Uterus (tissue), 2 donors: ENCODE measurements at regions not wholly inside any gene's neighbourhood (a gene's known extent, or its start where the extent isn't known, plus 50 kb on each side); places are given as distances from the start of the nearest gene placed in this dataset.

Experiments used
- POLR2A ChIP-seq, 2 donors: fragments of 450-650 bp; IDR thresholded peaks; one replicate each; pipeline ENCODE4 v1.6.1; 2016; ENCODE audit warnings: antibody characterized with exemption in 2 of 2, mild to moderate bottlenecking in 1 of 2, moderate library complexity in 1 of 2
- TF ChIP-seq, protein P1 (sequence below), 4 experiments: fragments of 200-600 bp in 2 of 4; fragments of 450-650 bp in 2 of 4; sonication (generic) in 2 of 4; IDR thresholded peaks; one replicate each; pipeline ENCODE4 v1.5.1; 2016 to 2019; ENCODE audit warnings: antibody characterized with exemption in 4 of 4, mild to moderate bottlenecking in 2 of 4, moderate library complexity in 1 of 4

DNA sequence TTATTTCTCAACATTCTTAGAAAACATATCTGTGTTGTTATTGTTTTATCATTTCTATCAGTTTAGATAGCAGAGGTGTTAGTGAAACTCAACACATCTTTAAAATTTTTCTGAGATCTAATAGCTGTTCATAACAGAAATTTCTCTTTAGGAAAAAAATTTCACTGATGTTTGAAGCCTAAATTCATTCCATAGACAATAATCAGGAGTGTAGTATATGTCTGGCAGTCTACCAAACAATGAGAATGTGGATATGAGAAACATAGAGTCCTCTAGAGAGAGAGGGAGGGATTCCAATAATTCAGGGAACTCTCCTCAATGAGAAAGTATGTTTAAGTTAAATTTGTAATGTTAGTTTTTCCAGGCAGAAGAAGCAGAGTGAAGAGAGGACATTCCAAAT, 118.2 kb upstream of the EDNRB start:
- TF ChIP-seq, protein P1, sequence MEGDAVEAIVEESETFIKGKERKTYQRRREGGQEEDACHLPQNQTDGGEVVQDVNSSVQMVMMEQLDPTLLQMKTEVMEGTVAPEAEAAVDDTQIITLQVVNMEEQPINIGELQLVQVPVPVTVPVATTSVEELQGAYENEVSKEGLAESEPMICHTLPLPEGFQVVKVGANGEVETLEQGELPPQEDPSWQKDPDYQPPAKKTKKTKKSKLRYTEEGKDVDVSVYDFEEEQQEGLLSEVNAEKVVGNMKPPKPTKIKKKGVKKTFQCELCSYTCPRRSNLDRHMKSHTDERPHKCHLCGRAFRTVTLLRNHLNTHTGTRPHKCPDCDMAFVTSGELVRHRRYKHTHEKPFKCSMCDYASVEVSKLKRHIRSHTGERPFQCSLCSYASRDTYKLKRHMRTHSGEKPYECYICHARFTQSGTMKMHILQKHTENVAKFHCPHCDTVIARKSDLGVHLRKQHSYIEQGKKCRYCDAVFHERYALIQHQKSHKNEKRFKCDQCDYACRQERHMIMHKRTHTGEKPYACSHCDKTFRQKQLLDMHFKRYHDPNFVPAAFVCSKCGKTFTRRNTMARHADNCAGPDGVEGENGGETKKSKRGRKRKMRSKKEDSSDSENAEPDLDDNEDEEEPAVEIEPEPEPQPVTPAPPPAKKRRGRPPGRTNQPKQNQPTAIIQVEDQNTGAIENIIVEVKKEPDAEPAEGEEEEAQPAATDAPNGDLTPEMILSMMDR (IDR thresholded peaks at IDR 0.05): no peak
- TF ChIP-seq POLR2A (IDR thresholded peaks at IDR 0.05): no peak
